GM18498 (cell line): ENCODE measurements at regions not wholly inside any gene's neighbourhood (a gene's known extent, or its start where the extent isn't known, plus 50 kb on each side); places are given as distances from the start of the nearest gene placed in this dataset.

Experiments used
- ATAC-seq: cut with Tn5 transposase; IDR thresholded peaks from one replicate; pipeline ENCODE4 v1.9.1; 2021; ENCODE audit warnings: mild to moderate bottlenecking, moderate library complexity; ENCODE audit not compliant: unreplicated experiment

DNA sequence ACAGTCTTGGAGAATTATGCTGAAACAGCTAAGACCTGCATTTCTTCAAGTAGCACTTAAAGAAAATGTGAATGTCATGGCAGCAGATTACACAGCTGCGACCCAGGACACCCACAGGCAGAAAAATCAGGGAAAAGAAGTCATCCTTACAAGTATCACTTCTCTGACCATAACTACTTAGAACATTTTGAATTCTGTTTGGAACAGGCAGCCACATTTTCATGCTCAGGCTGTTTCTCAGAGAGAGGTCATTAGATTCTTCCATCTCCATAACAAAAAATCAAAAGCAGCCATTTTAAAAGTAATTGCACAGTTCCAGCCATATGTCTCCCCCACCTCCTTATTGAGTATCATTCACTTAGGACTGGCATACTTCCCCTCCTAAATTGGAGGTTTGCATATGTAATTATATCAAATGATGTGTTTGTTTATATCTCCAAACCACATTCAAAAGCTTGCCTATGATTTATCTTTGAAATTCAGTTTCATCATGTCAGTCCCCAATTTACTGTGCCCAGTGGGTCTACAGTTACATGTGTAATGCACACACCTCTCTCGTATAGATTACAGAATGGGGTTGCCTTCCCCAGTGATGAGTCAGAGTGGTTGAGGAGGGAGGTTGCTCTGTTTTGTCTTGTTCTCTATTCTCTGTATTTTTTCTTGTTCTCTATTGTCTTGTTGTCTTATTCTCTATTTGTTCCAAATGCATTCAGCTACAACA lies 276.5 kb upstream of the MTNR1B start:
- no peak for ATAC-seq

DNA sequence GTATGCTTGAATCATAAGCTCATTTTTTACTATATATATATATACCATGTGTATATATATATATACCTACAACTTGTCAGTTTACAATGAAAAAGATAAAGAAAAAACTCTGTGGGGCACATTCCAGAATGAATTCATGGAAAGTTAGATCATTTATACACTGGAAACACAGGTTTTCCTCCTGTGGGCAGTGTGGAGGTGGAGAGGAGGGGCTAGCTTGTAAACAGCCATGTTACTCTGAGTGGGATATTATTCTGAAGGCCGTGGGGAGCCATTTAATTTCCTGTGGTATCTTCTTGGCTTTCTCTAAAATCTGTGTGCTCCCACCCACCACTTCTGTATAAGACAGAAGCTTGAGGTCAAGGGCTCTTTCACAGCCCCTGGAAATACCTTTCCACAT lies 273.4 kb upstream of the MTNR1B start:
- no peak for ATAC-seq

DNA sequence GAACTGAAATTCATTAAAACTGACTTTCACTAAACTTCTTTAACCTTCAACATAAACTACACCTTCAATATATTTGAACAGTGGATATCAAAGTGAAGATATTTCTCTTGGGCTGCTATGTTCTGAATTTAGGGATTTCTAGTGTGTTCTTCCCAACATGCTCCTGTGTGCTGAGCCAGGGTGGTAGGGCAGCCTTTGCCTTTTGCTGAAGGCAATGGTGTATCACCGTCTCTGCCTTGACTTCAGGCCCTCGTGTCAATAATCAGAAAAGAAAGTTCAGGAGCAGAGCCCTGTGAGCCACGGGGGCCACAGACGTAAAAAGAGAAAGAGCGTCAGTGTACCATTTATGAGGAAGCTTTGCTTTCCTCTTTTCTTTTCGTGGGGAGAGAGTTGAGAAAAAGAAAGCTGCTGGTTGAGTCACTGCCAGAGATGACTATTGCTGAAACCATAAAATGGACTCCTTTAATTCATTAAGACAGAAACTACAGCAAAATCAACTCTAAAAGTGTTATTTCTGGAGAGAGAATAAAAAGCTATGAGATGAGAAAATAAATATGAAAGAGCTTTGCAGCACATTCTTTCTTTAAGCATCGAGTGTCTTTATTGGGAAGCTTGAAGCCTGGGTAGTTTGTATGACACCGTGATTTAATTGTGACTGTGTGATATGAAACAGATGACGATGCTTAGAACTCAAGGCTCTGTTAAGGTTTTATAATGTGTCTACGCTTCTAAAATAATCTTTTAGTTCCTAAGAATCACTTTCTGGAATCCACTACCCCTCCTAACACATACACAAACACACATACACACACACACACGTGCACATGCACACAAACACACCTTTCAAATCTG lies 271.8 kb upstream of the MTNR1B start:
- ATAC-seq, result no peak

DNA sequence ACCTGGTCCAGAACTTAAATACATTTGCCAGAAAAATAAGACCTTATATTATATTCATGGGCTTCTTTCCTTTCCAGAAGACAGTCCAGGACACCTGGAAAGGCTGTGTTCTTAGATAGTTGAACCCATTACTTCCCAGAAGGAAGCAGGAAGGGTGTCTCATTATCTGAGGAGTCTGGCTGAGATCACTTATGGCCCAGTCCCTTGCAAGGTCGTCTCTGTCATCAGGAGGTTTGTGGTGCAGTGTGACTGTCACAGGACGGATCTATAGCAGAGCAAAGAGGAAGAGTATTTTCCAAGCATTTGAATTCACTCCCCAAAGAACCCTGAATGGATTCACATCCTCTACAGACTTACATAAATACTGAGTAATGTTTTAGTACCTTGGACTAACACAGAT lies 270.7 kb upstream of the MTNR1B start:
- no peak for ATAC-seq

DNA sequence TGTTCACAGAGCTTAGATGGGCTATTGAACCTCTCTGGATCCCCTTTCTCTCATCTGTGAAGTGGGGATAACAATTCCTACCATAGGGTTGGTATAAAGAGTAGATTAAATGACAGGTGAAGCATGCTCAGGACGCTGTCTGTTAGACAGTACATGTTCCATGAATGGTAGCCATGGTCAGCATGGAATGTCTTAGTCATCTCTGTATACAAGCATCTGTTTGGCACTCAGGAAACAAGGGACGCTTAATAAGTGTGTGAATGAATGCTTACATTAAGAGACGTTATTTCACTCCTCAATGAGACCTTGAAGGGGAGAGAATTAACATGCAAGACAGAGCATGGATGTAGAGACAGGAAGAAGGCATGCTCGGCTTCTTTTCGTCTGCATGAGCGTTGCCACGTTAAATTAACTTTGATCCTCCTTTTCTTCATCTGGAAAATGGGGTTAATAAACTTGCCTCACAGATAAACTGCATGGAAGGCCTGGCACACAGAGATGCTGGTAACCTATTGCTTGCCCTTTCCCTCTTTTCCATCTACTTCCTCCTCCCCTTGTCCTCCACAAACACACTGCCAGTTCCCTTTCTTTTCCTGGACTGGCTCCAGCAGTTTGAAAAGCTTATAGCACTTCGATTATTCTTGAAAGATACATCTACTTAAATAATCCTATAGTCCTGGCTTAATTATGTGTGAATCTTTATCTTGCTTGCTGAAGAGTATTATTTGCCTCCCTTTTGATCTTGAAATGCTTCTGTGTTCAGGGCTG lies 267.2 kb upstream of the MTNR1B start:
- no peak for ATAC-seq

DNA sequence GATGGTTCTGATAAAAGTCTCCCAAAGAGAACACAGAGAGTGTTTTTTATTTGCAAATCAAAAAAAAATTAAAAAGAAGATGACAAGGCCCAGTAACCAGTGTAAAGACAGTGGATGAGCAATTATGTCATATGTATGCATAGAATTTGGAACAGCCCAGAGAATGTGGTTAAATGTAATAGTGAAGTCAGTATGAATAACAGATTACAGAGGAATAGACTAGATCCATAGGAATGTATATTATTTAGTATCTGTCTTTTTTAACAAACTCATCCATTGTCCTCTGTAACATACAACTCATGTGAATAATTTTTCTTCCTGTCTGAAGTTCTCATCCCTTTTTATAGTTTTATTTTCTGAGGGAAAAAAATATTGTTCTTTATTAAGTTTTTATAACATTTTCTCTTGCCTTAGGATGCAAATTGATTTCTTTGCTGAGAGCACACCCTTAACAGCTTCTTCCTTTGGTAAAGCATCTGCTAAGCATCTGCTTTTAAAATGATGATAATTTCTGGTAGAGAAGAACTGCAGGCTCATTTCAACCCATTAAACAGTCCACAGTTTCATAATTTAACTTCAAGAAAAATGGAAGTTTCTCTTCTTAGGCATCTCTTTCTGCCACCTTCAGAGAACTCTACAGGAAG lies 266.5 kb upstream of the MTNR1B start:
- ATAC-seq, result no peak

DNA sequence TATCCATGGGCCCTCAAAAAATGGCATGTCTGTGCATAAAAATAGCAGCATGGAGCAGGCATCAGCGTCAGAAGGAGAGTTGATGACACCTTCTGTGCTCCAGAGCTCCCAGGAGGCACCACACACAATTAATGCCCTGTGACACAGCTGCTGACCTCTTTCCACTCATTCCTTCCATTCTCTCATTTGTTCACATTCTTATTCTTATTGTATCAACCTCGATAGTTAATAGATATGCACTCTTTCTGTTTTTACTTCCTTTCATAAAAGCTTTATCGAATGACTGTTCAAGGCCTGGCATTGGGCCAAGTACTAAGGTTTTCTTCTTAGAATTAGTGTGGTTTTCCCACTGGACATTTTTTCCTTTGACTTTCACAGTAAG lies 266.0 kb upstream of the MTNR1B start:
- no peak for ATAC-seq

DNA sequence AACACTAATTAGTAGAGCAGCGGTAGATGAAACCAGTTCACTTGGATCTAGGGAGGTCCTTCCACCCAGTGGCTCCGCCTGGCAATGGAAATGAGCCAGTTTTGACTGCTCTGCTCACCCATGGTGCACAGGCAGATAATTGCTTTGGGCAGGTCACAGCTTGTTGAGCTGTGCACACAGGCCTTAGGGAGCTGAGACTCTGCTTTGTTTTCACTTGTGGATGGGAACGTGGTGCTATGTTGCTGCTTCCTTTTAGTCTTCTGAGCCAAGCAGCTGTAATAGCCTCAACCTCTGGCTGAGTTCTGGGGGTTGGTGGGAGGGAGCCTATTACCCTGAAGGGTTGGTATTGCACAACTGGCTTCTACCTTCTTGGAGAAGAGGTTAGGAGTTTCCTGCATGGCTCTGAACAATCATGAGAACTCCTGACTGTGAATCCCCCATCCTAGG lies 262.3 kb upstream of the MTNR1B start:
- ATAC-seq, result no peak

DNA sequence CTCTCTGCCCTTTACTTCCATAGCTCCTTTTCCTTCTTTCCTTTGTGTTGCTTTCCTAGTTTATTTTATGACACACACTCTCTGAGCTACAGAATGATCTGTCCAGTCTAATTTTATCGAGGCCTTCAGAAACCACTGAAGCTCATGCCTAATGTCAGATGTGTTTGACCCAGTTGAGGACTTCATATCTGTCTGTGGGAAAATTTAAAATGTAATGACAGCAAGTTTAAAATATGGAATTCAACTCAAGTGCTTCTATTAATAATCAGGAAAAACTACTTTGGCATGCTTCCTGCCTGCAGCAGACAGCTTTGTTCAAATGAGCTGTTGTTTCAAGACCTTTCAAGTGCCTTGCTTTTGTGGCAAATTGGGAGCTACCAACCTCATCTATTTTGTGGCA lies 261.8 kb upstream of the MTNR1B start:
- no peak for ATAC-seq

DNA sequence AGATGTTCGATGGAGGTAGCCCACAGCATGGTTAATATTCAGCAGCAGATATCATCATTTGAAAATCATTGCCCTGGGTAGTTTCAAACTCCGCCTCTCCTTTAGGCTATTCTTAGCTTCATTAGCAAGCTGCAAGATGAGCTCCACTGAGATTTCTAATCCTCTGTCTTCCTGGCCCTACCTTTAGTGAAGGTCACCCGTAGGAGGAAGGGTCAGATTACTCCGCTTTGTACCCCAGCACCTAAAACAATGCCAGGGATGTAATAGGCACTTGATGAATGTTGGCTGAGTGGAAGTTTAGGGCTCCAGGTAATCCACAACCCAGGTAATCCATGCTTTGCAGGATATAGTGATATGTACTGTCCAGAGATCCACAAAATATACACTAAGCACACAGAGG lies 260.1 kb upstream of the MTNR1B start:
- no peak for ATAC-seq

DNA sequence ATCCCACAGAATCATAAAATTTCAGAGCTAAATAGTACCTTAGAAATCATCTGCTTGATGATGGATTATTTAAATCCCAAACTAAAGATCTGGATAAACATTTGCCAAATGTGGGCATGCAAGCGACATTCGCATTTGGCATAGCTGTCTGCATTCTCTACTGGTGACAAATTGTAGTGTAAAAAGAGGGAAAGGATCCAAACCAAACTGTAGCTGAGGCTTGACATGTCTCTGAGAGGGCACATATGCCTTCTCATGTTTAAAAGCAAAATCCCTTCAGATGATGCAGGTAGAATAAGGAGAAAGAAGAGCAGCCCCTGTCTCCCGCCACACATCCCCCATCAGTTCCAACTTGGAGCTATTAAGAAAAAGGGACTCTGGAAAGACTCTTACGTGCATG lies 257.5 kb upstream of the MTNR1B start:
- ATAC-seq, result no peak

DNA sequence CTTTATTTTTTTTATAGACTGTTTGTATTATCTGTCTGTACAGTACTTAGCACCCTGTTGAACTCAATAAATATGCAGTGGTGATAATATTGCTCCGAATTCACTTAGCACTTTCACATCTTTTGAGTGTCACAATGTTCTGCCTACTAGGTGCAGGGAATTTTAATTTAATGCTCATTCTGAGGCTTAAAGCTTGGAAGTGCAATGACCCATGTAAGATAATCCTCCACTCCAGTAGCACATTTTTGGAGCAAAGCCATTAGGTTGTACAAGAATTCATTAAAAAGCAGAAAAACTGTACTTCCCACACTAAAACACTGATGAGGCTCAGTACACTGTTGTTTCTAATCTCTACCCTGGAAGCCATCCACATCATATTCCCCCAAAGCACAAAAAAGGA lies 255.3 kb upstream of the MTNR1B start:
- no peak for ATAC-seq

DNA sequence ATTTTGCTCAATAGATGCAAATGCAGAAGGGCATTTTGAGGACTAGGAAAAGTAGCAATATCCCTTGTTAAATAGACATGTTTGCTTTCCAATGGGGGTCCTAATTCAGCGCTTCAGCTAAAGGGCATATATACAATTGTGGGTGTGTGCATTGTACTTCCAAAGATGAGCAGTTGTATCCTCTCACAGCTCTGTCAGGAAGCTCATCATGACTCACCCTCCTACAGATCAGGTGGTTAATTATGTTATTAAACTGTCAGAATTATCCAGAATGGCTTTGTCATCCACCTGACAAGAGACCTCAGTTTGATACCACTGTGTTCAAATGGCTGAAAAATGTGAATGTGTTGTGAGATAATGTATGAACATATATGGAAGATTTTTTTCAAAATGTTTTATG lies 252.2 kb upstream of the MTNR1B start:
- ATAC-seq, result no peak

DNA sequence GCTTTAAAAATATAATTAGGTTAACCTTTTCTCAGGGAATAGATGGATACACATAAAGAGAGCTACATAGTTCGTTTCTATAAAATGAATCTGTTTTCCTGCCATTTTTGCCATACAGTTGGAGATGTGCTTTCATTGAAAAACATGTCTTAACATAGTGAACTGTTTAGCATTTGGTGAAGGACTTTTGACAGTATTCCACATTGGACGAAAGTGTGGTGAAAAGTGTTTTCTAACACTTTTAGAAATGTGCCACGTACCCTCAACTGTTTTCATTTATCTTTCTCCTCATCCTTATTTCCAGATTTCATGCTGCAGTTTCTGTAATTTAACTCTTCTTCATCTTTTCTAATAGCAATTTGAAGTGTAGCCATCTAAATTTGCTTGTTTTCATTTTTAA lies 249.1 kb upstream of the MTNR1B start:
- no peak for ATAC-seq

DNA sequence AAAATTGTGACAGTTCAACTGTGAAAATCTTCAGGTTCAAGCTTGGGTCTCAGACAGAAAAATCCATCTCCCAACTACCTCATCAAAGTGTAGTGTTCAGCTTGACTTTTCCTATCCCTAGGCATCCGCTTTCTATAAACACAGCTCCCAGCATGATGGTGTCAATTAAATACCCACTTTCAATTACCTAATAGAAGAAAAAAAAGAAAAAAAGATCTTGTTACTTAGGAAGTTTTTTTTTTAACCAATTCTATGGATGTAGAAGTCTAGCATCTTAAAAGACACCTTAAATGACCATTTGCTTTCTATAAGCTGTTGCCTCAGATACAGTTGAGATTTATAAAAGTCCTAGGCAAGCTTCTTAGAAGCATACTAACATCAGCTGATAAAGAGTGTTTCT lies 244.1 kb upstream of the MTNR1B start:
- no peak for ATAC-seq

DNA sequence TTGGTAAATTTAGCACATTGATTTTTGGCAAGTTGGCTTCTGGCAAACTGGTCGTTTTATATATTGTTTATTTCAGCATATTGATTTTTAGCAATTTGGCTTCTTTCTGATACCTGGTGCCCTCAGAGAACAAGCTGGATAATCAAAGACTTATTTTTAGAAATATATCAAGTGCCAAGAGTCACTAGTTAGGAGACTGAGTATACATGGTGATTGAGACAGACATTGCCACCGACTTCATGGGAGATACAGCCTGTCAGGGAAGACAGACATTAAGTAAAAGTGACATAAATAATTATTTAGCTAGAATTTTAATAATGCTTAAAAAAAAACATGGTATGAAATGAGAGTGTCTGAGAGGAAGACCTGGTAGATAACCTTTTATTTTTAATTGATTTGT lies 242.3 kb upstream of the MTNR1B start:
- no peak for ATAC-seq

DNA sequence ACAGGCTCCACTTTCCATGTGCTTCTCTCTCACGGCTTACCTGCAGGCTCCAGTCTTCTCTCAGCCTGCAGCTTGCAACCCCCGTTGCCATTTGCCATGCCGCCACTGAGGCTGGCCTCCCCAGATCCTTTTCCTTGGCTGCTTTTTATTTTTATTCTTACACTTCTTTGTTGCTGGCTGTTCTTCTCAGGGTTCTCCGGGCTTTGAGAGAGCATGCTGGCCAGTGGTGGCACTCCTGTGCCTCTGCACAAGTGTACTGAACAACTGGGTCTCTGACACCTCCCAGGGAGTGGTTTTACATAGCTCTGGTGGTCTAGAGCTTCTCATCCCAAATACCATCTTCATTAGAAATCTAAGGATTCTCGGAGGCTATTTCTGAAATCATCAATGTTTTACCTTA lies 241.7 kb upstream of the MTNR1B start:
- no peak for ATAC-seq

DNA sequence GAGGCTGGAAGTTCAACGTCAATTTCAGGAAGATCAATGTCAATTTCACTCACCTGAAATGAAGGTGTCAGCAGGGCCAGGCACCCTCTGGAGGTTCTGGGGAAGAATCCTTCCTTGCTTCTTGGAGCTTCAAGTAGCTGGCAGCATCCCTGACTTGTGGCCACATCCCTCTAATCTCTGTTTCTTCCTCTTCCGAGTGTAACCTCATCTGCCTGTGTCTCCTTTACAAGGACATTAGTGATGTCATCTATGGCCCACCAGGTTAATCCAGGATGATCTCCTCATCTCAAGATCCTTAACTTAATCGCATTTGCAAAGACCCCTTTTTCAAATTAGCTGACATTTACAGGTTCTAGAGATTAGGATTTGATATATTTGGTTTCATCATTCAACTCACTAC lies 240.8 kb upstream of the MTNR1B start:
- ATAC-seq, result no peak

DNA sequence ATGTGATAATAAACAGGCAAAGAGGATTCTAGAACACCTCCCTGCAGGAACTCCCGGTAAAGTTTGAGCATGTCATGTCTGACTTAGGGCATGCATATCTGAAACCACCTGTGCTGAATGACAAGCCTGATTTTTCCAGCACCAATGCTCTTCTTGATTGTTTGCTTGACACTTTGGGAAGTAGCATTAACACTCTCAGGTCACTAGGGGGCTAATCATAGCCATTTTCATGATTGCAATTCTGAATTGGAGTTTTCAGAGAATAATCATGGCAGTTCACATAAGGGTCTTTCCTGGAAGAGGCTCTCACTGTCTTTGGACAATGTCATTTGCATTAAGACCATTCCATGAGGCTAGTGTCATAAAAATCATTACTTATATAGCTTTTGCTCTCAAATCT lies 234.4 kb upstream of the MTNR1B start:
- no peak for ATAC-seq

DNA sequence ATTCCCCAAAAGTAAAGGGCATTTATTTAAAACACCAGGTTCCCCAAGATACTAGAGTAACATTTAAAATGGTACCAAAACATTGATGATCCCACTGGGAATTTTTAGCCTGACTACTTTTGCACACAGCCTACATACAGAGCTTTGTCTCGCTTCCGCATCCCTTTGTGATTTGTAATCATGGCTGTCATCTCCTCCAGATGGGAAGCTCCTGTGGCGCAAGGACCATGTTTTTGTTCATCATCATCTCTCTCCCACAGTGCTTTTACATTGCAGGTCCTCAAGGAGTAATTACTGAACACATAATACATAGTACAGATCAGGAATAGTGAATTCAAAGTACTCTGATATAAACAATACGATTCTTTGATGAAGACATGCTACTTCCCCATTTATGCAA lies 231.2 kb upstream of the MTNR1B start:
- ATAC-seq, result no peak

DNA sequence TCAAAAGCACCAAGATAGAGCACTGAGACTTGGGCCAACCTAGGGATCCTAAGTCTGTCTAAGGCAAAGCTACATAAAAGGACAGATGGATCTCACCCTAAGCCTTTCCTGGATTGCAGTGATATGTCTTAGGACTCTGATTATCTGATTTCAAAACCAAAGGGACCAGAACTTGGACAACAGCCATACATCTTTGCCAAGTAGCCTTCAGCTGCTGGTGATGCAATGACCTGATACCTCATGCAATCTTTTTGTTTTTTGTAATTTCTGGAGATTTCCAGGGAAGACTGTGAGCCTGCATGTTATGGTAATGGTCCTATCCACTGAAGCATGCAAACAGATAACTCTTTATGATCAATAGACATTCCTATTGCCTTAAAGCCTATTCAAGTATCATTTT lies 230.4 kb upstream of the MTNR1B start:
- no peak for ATAC-seq
